Lower leg skin (tissue), 3 donors: ENCODE measurements at regions not wholly inside any gene's neighbourhood (a gene's known extent, or its start where the extent isn't known, plus 50 kb on each side); places are given as distances from the start of the nearest gene placed in this dataset.

Source experiments
- CTCF ChIP-seq, 3 donors: fragments of 450-650 bp; IDR thresholded peaks; one replicate each; pipeline ENCODE4 v1.5.1; 2016; ENCODE audit warnings: antibody characterized with exemption in 3 of 3, mild to moderate bottlenecking in 3 of 3, moderate library complexity in 2 of 3
- POLR2A ChIP-seq, 2 donors: fragments of 450-650 bp; IDR thresholded peaks; one replicate each; pipeline ENCODE4 v1.6.1; 2016 to 2017; ENCODE audit warnings: antibody characterized with exemption in 2 of 2, mild to moderate bottlenecking in 1 of 2, moderate library complexity in 1 of 2

- TF ChIP-seq CTCF (IDR thresholded peaks at IDR 0.05) (no peak), POLR2A (IDR thresholded peaks at IDR 0.05) (no peak)
These were observed 147.6 kb downstream of the CDCA7 start for GRCh38 chr2:173502296-173502695.
